ENCODE measurements at regions not wholly inside any gene's neighbourhood (a gene's known extent, or its start where the extent isn't known, plus 50 kb on each side); places are given as distances from the start of the nearest gene placed in this dataset.

DNA sequence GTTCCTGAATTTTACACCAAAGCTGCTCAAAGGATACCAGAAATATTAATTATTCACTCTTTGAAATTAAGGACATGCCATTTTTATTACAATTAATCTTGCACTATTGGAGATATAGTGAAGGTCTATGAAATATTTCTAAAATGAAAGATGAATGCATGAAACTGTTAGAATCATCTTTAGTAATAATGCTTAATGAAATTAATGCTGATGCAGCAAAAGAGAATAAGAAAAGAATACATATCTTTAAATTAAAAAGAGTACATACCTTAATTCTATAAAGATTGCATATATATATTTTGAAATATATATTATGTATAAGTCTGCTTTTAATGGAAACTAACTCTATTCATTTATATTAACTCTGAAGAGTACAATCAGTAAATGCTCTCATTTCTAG, 236.0 kb downstream of the ALX1 start:
- TF ChIP-seq MYBL2 (CRISPR knock-in tag; IDR thresholded peaks at IDR 0.05) = no peak
- no peak for TF ChIP-seq TCF7 (CRISPR knock-in tag; IDR thresholded peaks at IDR 0.05; ENCODE audit: low read depth)
- TF ChIP-seq, protein P1, sequence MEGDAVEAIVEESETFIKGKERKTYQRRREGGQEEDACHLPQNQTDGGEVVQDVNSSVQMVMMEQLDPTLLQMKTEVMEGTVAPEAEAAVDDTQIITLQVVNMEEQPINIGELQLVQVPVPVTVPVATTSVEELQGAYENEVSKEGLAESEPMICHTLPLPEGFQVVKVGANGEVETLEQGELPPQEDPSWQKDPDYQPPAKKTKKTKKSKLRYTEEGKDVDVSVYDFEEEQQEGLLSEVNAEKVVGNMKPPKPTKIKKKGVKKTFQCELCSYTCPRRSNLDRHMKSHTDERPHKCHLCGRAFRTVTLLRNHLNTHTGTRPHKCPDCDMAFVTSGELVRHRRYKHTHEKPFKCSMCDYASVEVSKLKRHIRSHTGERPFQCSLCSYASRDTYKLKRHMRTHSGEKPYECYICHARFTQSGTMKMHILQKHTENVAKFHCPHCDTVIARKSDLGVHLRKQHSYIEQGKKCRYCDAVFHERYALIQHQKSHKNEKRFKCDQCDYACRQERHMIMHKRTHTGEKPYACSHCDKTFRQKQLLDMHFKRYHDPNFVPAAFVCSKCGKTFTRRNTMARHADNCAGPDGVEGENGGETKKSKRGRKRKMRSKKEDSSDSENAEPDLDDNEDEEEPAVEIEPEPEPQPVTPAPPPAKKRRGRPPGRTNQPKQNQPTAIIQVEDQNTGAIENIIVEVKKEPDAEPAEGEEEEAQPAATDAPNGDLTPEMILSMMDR (IDR thresholded peaks at IDR 0.05) = no peak

All from WTC11 (cell line).